Adrenal gland (tissue), 9 donors: ENCODE measurements at regions not wholly inside any gene's neighbourhood (a gene's known extent, or its start where the extent isn't known, plus 50 kb on each side); places are given as distances from the start of the nearest gene placed in this dataset.

ENCODE experiments used
- DNase-seq, 7 donors: peaks; one replicate each; pipeline ENCODE4 v3.0.0-alpha.2; 2019 to 2020
- H3K27ac ChIP-seq, 5 donors: fragments of 200-600 bp; sonication (generic) in 4 of 5; 1 replicate in 3 of 5; 2 replicates in 2 of 5; pipeline versions ENCODE4 v1.5.1 to v1.8.0; 2016 to 2020; ENCODE audit warnings: mild to moderate bottlenecking in 1 of 5
- H3K27me3 ChIP-seq: fragments of 200-600 bp; 2 replicates; pipeline ENCODE4 v1.8.0; 2021
- H3K36me3 ChIP-seq, 2 donors: fragments of 200-600 bp; replicated peaks in 1 of 2; 1 replicate in 1 of 2; 2 replicates in 1 of 2; pipeline versions ENCODE4 v1.5.1 to v1.8.0; 2018 to 2022
- H3K4me1 ChIP-seq, 2 donors: fragments of 200-600 bp; replicated peaks in 1 of 2; 1 replicate in 1 of 2; 2 replicates in 1 of 2; pipeline versions ENCODE4 v1.5.1 to v1.8.0; 2018 to 2021
- H3K4me3 ChIP-seq, 4 donors: fragments of 200-600 bp; sonication (generic) in 3 of 4; one replicate each; pipeline ENCODE4 v1.5.1; 2016 to 2018
- H3K9me3 ChIP-seq, 3 donors: fragments of 200-600 bp; sonication (generic) in 1 of 3; replicated peaks in 1 of 3; 1 replicate in 2 of 3; 2 replicates in 1 of 3; pipeline versions ENCODE4 v1.5.1 to v1.8.0; 2016 to 2021
- CTCF ChIP-seq, 6 experiments: fragments of 450-650 bp in 4 of 6; fragments of 200-600 bp in 2 of 6; sonication (generic) in 1 of 6; IDR thresholded peaks; 1 replicate in 5 of 6; 2 replicates in 1 of 6; pipeline versions ENCODE4 v1.5.1 to v1.8.0; 2016 to 2021; ENCODE audit warnings: antibody characterized with exemption in 6 of 6, mild to moderate bottlenecking in 2 of 6, moderate library complexity in 1 of 6
- POLR2A ChIP-seq, 2 donors: fragments of 450-650 bp; IDR thresholded peaks; one replicate each; pipeline ENCODE4 v1.6.1; 2017; ENCODE audit warnings: antibody characterized with exemption in 2 of 2, mild to moderate bottlenecking in 2 of 2, moderate library complexity in 1 of 2
- WGBS, 4 donors: extraction: QIAGEN DNeasy Blood & Tissue Kit in 2 of 4; methylation state at CpG; one replicate each; pipeline versions ENCODE4 v1.1.5 to v1.1.7; 2013 to 2017; 5-methylcytosine and 5-hydroxymethylcytosine counted together
- intact Hi-C, 2 donors: fragments of 100-400 bp; cut with DNase I; formaldehyde crosslinking; loops; one replicate each; pipeline versions ENCODE4 v1.14.1 to v1.15.0; 2022 to 2023
- donor health status: healthy with polysubstance abuse.
- donor health status: Bipolar disorder and iron deficiency.
- donor health status: DM: yes; HTN: yes; CAD: no.
- donor health status: DM: no; HTN: no; CAD: no.
- donor health status: DM: no; HTN: no; CAD: no.

DNA sequence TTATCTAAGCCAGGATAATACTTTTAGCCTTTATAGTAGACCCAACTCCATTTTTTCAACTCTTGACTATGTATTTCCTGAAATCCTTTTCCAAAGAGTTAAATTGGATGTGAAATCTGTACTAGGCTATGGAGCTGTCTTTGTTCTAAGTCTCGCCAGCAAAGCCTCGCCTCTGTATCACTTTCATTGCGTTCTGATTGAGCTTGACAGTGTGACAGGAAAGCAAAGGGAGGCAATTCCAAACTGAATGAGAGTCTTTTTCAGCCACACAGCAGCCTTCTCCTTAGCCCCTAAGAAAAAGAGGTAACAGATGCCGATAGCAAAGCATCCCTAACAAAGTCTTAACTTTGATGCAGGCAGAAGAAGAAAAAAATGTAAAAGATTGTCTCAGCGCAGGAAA, 154.6 kb upstream of the OTX2 start:
- TF ChIP-seq POLR2A (IDR thresholded peaks at IDR 0.05) (no peak), CTCF (IDR thresholded peaks at IDR 0.05) (no peak)
- intact Hi-C loops = no loop called here
- DNase-seq = no peak
- Histone ChIP-seq H3K4me1 (no peaks in the 10 kb centered on the region), H3K4me3 (no peak overlapping the region), H3K27me3 (no peaks in the 10 kb centered on the region), H3K9me3 (no peaks in the 10 kb centered on the region), H3K27ac (no peak overlapping the region), H3K36me3 (no peaks in the 10 kb centered on the region)
- 71 to 82% (median 75%) methylated on average over 5 of the region's 5 CpGs for WGBS, 4 donors

- H3K36me3 ChIP-seq = no peaks in the 10 kb centered on the region
- intact Hi-C loops = no loop called here
- H3K4me1 ChIP-seq = no peaks in the 10 kb centered on the region
- 51 to 68% (median 61%) methylated on average over 6 of the region's 6 CpGs for WGBS, 4 donors
- TF ChIP-seq POLR2A (IDR thresholded peaks at IDR 0.05) (no peak), CTCF (IDR thresholded peaks at IDR 0.05) (no peak)
- H3K9me3 ChIP-seq = no peaks in the 10 kb centered on the region
- H3K27me3 ChIP-seq = no peaks in the 10 kb centered on the region
- H3K4me3 ChIP-seq = no peak overlapping the region
- peak in 1 of 7 donors; percentile 8 for DNase-seq
- no peak overlapping the region for H3K27ac ChIP-seq
These were observed 153.1 kb upstream of the OTX2 start for GRCh38 chr14:56963381-56963780.

DNA sequence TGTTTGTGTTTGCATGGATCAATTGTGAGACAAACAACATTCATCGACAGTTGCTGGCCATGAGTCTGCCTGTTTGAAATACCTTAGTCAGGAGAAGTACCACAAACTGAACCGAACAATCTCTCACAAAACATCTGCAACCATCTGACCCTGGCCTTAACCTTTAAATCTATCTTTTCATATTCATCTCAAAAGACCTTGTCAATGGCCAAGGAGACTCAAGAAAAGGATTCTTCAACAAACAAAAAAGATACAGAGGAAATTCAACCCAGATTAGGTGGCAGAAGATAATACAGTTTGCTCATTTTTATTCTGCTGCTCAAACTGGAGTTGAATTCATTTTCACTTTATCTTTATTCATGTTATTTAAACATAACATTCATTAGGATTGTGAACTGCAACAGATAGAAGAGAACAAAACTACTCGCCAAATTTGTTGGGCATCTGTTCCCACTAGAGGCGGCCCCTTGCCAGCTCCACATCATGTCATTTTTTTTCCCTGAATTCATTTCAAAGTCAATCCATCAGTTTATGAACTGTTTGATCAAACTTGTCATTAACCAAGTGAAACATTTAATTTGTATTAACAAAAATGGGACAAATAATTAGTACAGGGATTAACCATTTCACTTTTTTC, 152.3 kb upstream of the OTX2 start:
- Histone ChIP-seq H3K4me1 (no peaks in the 10 kb centered on the region), H3K27ac (no peak overlapping the region), H3K36me3 (no peaks in the 10 kb centered on the region), H3K27me3 (no peaks in the 10 kb centered on the region), H3K4me3 (no peak overlapping the region), H3K9me3 (no peaks in the 10 kb centered on the region)
- TF ChIP-seq CTCF (IDR thresholded peaks at IDR 0.05) = no peak
- no peak for TF ChIP-seq POLR2A (IDR thresholded peaks at IDR 0.05)
- DNase-seq = no peak
- intact Hi-C loops = no loop called here
- 59 to 62% (median 60%) methylated on average over 4 of the region's 4 CpGs for WGBS, 4 donors

DNA sequence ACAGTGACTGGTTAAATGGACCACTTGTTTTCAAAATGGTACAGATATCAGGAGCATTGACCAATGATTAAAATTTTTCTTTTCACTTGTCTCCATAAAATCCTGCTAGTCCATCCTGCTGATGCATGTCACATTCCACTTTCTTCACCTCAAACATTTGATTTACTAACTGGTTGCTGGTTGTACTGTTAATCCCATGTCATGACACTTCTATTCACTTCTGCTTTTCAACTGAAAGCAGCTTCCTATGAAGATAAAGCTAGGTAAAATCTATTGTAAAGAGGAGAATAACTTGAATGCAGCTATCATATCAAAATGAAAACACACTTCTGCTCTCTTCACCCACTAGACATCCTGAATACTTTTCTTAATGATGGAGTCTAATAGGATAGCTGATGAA, 149.6 kb upstream of the OTX2 start:
- DNase-seq = no peak
- Histone ChIP-seq H3K36me3 (no peaks in the 10 kb centered on the region), H3K4me3 (no peak overlapping the region), H3K4me1 (no peaks in the 10 kb centered on the region), H3K27ac (no peak overlapping the region), H3K27me3 (no peaks in the 10 kb centered on the region), H3K9me3 (no peaks in the 10 kb centered on the region)
- intact Hi-C loops = no loop called here
- TF ChIP-seq CTCF (IDR thresholded peaks at IDR 0.05) = no peak
- TF ChIP-seq POLR2A (IDR thresholded peaks at IDR 0.05) = no peak
